GM18511 (cell line): ENCODE measurements at regions not wholly inside any gene's neighbourhood (a gene's known extent, or its start where the extent isn't known, plus 50 kb on each side); places are given as distances from the start of the nearest gene placed in this dataset.
"Not testable (repeated sequence)": the region's sequence is repeated elsewhere in the genome, so short reads cannot be mapped to it uniquely, and the experiment has no call there.

Source experiments
- ATAC-seq: cut with Tn5 transposase; IDR thresholded peaks from one replicate; pipeline ENCODE4 v1.9.1; 2021; ENCODE audit warnings: mild to moderate bottlenecking, moderate library complexity; ENCODE audit not compliant: unreplicated experiment

- no peak for ATAC-seq
Measured at GRCh38 chr4:148893095-148893494, 450.9 kb upstream of the NR3C2 start.

GRCh38 chr4:148883891-148884290 is 441.7 kb upstream of the NR3C2 start:
- no peak for ATAC-seq

- no peak for ATAC-seq
Measured at GRCh38 chr4:148883435-148883834, 441.2 kb upstream of the NR3C2 start.

- ATAC-seq = no peak
Measured at GRCh38 chr4:148881860-148882643, 439.8 kb upstream of the NR3C2 start.

- no peak for ATAC-seq
Measured at GRCh38 chr4:148874331-148874730, 432.1 kb upstream of the NR3C2 start.

- no peak for ATAC-seq
Measured at GRCh38 chr4:148868191-148868590, 426.0 kb upstream of the NR3C2 start.

GRCh38 chr4:148866666-148867065 is 424.5 kb upstream of the NR3C2 start:
- ATAC-seq = no peak

GRCh38 chr4:148857973-148858534 is 415.8 kb upstream of the NR3C2 start:
- ATAC-seq = no peak

GRCh38 chr4:148857239-148857972 is 415.2 kb upstream of the NR3C2 start:
- ATAC-seq = no peak

GRCh38 chr4:148854203-148854602 is 412.0 kb upstream of the NR3C2 start:
- ATAC-seq = no peak

- no peak for ATAC-seq
Measured at GRCh38 chr4:148852092-148852699, 410.0 kb upstream of the NR3C2 start.

- ATAC-seq = no peak
Measured at GRCh38 chr4:148850257-148850995, 408.2 kb upstream of the NR3C2 start.

GRCh38 chr4:148849581-148849980 is 407.4 kb upstream of the NR3C2 start:
- ATAC-seq = no peak

- no peak for ATAC-seq
Measured at GRCh38 chr4:148847544-148848255, 405.5 kb upstream of the NR3C2 start.

GRCh38 chr4:148845609-148846008 is 403.4 kb upstream of the NR3C2 start:
- no peak for ATAC-seq

- ATAC-seq = no peak
Measured at GRCh38 chr4:148843625-148844024, 401.4 kb upstream of the NR3C2 start.

- no peak for ATAC-seq
Measured at GRCh38 chr4:148842843-148843242, 400.6 kb upstream of the NR3C2 start.

GRCh38 chr4:148837571-148837970 is 395.4 kb upstream of the NR3C2 start:
- ATAC-seq = not testable (repeated sequence)

- peak; percentile 84 for ATAC-seq
Measured at GRCh38 chr4:148834804-148835631, 392.8 kb upstream of the NR3C2 start.
